ENCODE measurements at regions not wholly inside any gene's neighbourhood (a gene's known extent, or its start where the extent isn't known, plus 50 kb on each side); places are given as distances from the start of the nearest gene placed in this dataset.

DNA sequence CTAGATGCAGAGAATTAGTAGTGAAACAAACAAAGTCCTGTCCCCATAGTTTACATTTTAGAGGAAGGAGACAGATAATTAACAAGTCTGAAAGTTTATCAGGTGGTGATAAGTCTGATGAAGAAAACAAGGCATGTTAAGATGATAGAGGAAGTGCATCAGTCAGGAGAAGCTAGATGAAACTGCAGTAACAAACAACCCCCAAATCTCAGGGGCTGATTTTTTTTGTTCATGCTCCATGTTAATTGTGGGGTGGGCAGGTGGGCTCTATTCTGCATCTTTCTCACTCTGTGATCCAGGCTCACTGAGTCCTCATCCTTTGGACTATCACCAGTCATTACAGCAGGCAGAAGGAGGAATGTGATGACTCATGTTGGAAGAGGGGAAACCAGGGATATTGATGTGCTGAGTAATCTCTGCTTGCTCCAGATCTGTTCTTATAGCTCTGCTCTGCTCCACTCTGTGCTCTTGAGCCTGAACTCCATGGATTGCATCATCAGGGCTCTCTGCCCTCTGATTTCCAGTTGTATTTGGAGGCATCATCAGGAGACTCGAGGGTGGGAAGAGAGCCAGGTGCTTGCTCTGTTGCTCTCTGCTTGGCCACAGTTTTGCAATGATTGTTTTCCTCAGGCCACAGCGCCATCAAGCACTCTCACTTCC is 166.9 kb downstream of the IER5 start:
- no peak overlapping the region for H3K9ac ChIP-seq (ENCODE audit: insufficient read depth, low read depth, low read length)
- 0 out of 5 replicates have a peak, but pooled peaks cover 0 to 5% of the 10 kb centered on the region in 2 experiments for H3K27me3 ChIP-seq (ENCODE audit: control insufficient read depth in 1 of 2, insufficient read depth in 2 of 2, low read length in 2 of 2)
- intact Hi-C loops (cut with micrococcal nuclease; ENCODE audit: unreplicated experiment) = no loop called here
- no peaks in the 10 kb centered on the region for H3K79me2 ChIP-seq (ENCODE audit: insufficient read depth, low read length)
- DNase-seq (ENCODE audit: low spot score) (no peak), ATAC-seq (no peak), FAIRE-seq (no peak)
- no peak overlapping the region for H3K4me3 ChIP-seq (replicated peaks in 1 of 3; ENCODE audit: insufficient read depth in 1 of 3, low read depth in 2 of 3, low read length in 3 of 3)
- in situ Hi-C loops (cut with HindIII; ENCODE audit: extremely low pct_ligation_motif_present, low pct_unique_long_range_greater_than_20kb) = no loop called here
- WGBS (ENCODE audit: low lambda C conversion rate) = 0% methylated on average over 2 of the region's 2 CpGs
- H3K9me3 ChIP-seq (ENCODE audit: low read length) = peaks cover 10% of the 10 kb centered on the region
- TF ChIP-seq, protein P1, sequence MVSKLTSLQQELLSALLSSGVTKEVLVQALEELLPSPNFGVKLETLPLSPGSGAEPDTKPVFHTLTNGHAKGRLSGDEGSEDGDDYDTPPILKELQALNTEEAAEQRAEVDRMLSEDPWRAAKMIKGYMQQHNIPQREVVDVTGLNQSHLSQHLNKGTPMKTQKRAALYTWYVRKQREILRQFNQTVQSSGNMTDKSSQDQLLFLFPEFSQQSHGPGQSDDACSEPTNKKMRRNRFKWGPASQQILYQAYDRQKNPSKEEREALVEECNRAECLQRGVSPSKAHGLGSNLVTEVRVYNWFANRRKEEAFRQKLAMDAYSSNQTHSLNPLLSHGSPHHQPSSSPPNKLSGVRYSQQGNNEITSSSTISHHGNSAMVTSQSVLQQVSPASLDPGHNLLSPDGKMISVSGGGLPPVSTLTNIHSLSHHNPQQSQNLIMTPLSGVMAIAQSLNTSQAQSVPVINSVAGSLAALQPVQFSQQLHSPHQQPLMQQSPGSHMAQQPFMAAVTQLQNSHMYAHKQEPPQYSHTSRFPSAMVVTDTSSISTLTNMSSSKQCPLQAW (CRISPR knock-in tag; IDR thresholded peaks at IDR 0.05) = no peak
- TF ChIP-seq IKZF4 (CRISPR knock-in tag; IDR thresholded peaks at IDR 0.05; ENCODE audit: borderline replicate concordance, low read depth, not compliant biosample characterization) = no peak
- no peak for TF ChIP-seq ZBTB7B (CRISPR knock-in tag; IDR thresholded peaks at IDR 0.05)
- no peak for TF ChIP-seq GATA4 (IDR thresholded peaks at IDR 0.05; ENCODE audit: borderline replicate concordance, low read depth)
- TF ChIP-seq MAFK (conservative IDR thresholded peaks at IDR 0.05 in 1 of 2, IDR thresholded peaks at IDR 0.05 in 1 of 2; ENCODE audit: low read length in 2 of 2) = peak; percentile 19 to 68; a peak in 2 of 4 replicates
- TF ChIP-seq RARG (CRISPR knock-in tag; IDR thresholded peaks at IDR 0.05; ENCODE audit: low read depth) = no peak
- TF ChIP-seq, protein P2, sequence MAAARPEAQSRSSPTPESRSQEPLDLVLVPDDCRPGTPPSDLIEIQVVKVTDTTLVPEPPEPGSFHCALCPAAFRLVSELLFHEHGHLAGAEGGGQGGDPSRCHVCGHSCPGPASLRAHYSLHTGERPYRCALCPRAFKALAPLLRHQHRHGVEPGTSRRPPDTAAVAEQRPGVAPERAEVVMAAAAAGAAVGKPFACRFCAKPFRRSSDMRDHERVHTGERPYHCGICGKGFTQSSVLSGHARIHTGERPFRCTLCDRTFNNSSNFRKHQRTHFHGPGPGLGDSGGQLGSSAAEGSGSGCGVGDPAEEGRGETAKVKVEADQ (CRISPR knock-in tag; IDR thresholded peaks at IDR 0.05; ENCODE audit: borderline replicate concordance) = no peak
- TF ChIP-seq CEBPB (IDR thresholded peaks at IDR 0.05; ENCODE audit: borderline replicate concordance, low read depth, low read length) = peak; percentile 71; the same call in 1 of the 2 replicates
- TF ChIP-seq MAFF (IDR thresholded peaks at IDR 0.05; ENCODE audit: low read depth, low read length) = peak; percentile 48
- TF ChIP-seq CEBPG (CRISPR knock-in tag; IDR thresholded peaks at IDR 0.05) = peak; percentile 25; the same call in 1 of the 2 replicates
- TF ChIP-seq RCOR2 (CRISPR knock-in tag; IDR thresholded peaks at IDR 0.05) = no peak
- POLR2A ChIA-PET = no interaction called here
- H3K27ac ChIP-seq (ENCODE audit: extremely low read length, insufficient read depth, low read length) = no peak overlapping the region
- H3K4me1 ChIP-seq (ENCODE audit: insufficient read depth, low read length) = no peaks in the 10 kb centered on the region
- no peaks in the 10 kb centered on the region for H3K36me3 ChIP-seq (replicated peaks in 1 of 2; ENCODE audit: control insufficient read depth in 1 of 2, insufficient read depth in 2 of 2, low read length in 2 of 2)
- no TSS peak for BruUV-seq (replicated peaks)
- no peak overlapping the region for H2AFZ ChIP-seq (ENCODE audit: low read length)
- CTCF ChIA-PET (ENCODE audit: low intra/inter-chr PET ratio, low total read pairs) = no interaction called here
- H3K4me2 ChIP-seq (ENCODE audit: low read depth, low read length) = no peak overlapping the region
- no peaks in the 10 kb centered on the region for H4K20me1 ChIP-seq (ENCODE audit: insufficient read depth, low read length)
